ENCODE measurements at regions not wholly inside any gene's neighbourhood (a gene's known extent, or its start where the extent isn't known, plus 50 kb on each side); places are given as distances from the start of the nearest gene placed in this dataset.

DNA sequence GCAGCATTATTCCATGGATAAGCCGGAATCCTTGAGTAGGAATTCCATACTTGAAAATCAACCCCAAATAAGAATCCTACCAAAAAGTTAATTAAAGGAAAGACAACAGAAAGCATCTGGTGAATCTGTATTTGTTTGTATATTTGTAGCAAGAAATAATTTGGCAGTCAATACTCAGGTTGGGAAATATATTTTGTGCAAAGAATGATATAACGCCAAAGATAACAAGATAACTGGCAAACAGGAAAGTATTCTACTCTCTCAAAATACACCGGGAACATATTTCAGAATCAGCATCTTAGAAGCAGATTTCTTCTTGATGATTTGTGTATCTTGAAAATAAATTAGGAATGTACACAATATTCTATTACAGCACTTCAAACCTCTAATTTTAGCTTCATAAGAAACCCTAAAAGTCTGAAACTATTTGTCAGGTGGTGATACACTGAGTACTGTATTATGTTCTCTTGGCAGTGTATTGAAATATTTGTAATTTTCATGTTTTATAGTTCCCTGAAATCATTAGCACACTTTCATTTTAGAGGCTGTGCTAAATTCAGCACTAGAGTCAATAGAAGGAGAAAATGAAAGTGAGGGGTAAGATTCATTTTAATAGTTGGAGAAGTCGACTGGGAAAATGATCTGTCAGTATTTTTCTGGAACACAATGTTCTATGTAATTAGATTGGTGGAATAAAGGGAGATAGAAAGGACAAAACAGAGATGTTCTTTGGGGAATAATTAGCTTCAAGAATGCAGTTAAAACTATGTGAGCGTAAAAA, 879.7 kb upstream of the GJE1 start:
- Histone ChIP-seq H3K4me1 (ENCODE audit: insufficient read depth, poor library complexity, severe bottlenecking) (no peaks in the 10 kb centered on the region), H3K27ac (ENCODE audit: poor library complexity, severe bottlenecking) (no peak overlapping the region), H3K27me3 (ENCODE audit: insufficient read depth, poor library complexity, severe bottlenecking) (no peaks in the 10 kb centered on the region), H3K9me3 (ENCODE audit: severe bottlenecking) (no peaks in the 10 kb centered on the region), H3K4me3 (ENCODE audit: severe bottlenecking) (no peak overlapping the region), H3K36me3 (ENCODE audit: low read depth) (no peaks in the 10 kb centered on the region)
- ATAC-seq (ENCODE audit: low read depth) (no peak), DNase-seq (ENCODE audit: low spot score) (no peak)
- TF ChIP-seq CTCF (IDR thresholded peaks at IDR 0.05; ENCODE audit: poor library complexity, severe bottlenecking), result no peak

DNA sequence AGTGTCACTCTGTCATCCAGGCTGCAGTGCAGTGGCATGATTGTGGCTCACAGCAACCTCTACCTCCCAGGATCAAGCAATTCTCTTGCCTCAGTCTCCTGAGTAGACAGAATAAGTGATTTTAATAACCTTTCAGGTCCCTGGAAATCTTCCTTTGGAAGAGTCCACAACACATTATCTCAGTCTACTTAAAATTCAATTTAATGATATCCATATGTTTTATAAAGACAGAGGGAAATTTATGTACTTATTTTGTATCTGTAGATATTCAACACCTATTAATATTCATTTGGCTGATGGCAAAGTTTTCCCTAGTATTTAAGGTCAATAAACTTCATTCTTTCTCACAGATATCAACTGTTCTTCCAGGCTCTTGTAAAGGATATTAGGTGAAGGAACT, 881.4 kb upstream of the GJE1 start:
- DNase-seq (ENCODE audit: low spot score), result no peak
- Histone ChIP-seq H3K9me3 (ENCODE audit: severe bottlenecking) (no peaks in the 10 kb centered on the region), H3K4me3 (ENCODE audit: severe bottlenecking) (no peak overlapping the region), H3K36me3 (ENCODE audit: low read depth) (no peaks in the 10 kb centered on the region), H3K27ac (ENCODE audit: poor library complexity, severe bottlenecking) (no peak overlapping the region), H3K27me3 (ENCODE audit: insufficient read depth, poor library complexity, severe bottlenecking) (no peaks in the 10 kb centered on the region), H3K4me1 (ENCODE audit: insufficient read depth, poor library complexity, severe bottlenecking) (no peaks in the 10 kb centered on the region)
- TF ChIP-seq CTCF (IDR thresholded peaks at IDR 0.05; ENCODE audit: poor library complexity, severe bottlenecking), result no peak
- ATAC-seq (ENCODE audit: low read depth), result no peak

DNA sequence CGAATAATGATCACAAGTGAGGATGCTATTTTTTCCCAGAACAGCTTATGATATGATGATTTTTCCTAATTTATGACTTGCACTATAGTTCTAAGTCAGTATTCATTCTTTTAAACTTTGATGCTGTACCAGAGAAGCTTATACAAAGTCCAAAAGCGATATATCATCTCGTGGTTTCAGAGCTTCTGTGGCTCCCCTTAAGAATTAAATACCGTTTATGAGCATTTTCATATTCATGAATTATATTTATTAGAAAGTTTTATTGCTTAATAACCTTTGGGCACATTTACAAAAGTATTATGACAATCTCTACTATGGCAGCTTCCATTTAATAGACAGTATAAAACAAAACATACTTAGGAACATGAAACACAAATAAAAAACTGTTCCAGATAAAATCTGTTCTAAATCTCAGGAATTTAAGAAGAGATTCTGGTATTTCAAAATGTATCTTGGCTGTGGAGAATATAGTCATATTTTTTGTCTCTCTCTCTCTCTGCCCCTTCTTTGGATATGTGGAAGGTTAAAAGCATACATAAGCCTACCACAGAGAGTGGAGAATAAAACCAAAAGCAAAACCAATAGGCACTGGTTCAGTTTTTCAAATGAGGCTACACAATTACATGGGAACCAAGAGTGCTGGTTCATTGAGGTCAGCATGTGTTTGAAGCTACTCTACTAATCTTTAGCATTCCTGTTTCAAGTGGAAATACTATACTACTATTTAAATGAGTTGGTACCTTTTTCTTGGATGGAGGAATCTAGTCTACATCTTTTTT, 884.5 kb upstream of the GJE1 start:
- no peak overlapping the region for H3K4me3 ChIP-seq (ENCODE audit: severe bottlenecking)
- no peaks in the 10 kb centered on the region for H3K27me3 ChIP-seq (ENCODE audit: insufficient read depth, poor library complexity, severe bottlenecking)
- H3K27ac ChIP-seq (ENCODE audit: poor library complexity, severe bottlenecking), result no peak overlapping the region
- no peak for DNase-seq (ENCODE audit: low spot score)
- no peaks in the 10 kb centered on the region for H3K9me3 ChIP-seq (ENCODE audit: severe bottlenecking)
- no peak for ATAC-seq (ENCODE audit: low read depth)
- no peaks in the 10 kb centered on the region for H3K4me1 ChIP-seq (ENCODE audit: insufficient read depth, poor library complexity, severe bottlenecking)
- no peak for TF ChIP-seq CTCF (IDR thresholded peaks at IDR 0.05; ENCODE audit: poor library complexity, severe bottlenecking)
- no peaks in the 10 kb centered on the region for H3K36me3 ChIP-seq (ENCODE audit: low read depth)

DNA sequence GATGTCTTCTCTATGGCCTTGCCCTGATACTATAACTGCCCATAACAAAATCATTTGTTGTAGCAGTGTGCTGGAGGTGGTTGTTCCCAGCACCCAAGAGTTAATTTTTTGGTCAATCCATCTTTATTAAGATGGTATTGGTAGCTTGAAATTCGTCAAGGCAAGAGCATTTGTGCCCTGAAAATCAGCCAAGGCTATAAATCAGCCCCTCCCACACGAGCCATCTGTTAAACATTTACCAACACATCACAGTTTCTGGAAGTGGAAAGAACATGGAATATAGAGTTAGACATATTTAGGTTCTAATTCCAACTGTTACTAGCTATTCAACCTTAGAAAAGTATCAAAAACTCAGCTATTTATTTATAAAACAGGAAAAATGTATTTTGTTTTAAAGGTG, 888.4 kb upstream of the GJE1 start:
- Histone ChIP-seq H3K27me3 (ENCODE audit: insufficient read depth, poor library complexity, severe bottlenecking) (no peaks in the 10 kb centered on the region), H3K27ac (ENCODE audit: poor library complexity, severe bottlenecking) (no peak overlapping the region), H3K4me1 (ENCODE audit: insufficient read depth, poor library complexity, severe bottlenecking) (no peaks in the 10 kb centered on the region), H3K4me3 (ENCODE audit: severe bottlenecking) (no peak overlapping the region), H3K36me3 (ENCODE audit: low read depth) (no peaks in the 10 kb centered on the region), H3K9me3 (ENCODE audit: severe bottlenecking) (no peaks in the 10 kb centered on the region)
- no peak for DNase-seq (ENCODE audit: low spot score)
- no peak for TF ChIP-seq CTCF (IDR thresholded peaks at IDR 0.05; ENCODE audit: poor library complexity, severe bottlenecking)
- no peak for ATAC-seq (ENCODE audit: low read depth)

DNA sequence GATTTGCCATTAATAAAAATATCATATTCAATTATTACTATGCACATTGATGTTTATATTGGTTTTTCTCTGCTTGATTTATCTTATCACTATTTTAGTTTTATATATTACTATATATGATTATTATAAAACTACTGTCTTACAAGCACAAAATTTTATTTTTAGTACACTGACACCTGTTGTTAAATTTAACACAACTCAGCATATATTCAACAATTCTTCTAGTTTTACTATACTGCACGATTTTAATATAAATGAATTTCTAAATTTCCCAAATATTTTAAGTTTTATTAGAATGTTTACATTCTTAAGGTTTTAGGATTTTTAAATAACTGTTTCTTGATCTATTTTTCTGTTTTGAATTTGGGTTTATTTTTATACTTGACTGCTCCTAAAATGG, 889.8 kb upstream of the GJE1 start:
- no peak for TF ChIP-seq CTCF (IDR thresholded peaks at IDR 0.05; ENCODE audit: poor library complexity, severe bottlenecking)
- DNase-seq (ENCODE audit: low spot score) (no peak), ATAC-seq (ENCODE audit: low read depth) (no peak)
- Histone ChIP-seq H3K27me3 (ENCODE audit: insufficient read depth, poor library complexity, severe bottlenecking) (no peaks in the 10 kb centered on the region), H3K27ac (ENCODE audit: poor library complexity, severe bottlenecking) (no peak overlapping the region), H3K9me3 (ENCODE audit: severe bottlenecking) (no peaks in the 10 kb centered on the region), H3K4me3 (ENCODE audit: severe bottlenecking) (no peak overlapping the region), H3K36me3 (ENCODE audit: low read depth) (no peaks in the 10 kb centered on the region), H3K4me1 (ENCODE audit: insufficient read depth, poor library complexity, severe bottlenecking) (no peaks in the 10 kb centered on the region)

Data from RWPE2 (cell line).